Right lobe of liver (tissue), 4 donors: ENCODE measurements at regions not wholly inside any gene's neighbourhood (a gene's known extent, or its start where the extent isn't known, plus 50 kb on each side); places are given as distances from the start of the nearest gene placed in this dataset.

ENCODE experiments used
- CTCF ChIP-seq, 4 donors: fragments of 200-600 bp in 3 of 4; fragments of 450-650 bp in 1 of 4; IDR thresholded peaks; one replicate each; pipeline versions ENCODE4 v1.5.1 to v1.8.0; 2016 to 2022; ENCODE audit warnings: antibody characterized with exemption in 4 of 4, mild to moderate bottlenecking in 2 of 4
- POLR2A ChIP-seq: fragments of 450-650 bp; IDR thresholded peaks from one replicate; pipeline ENCODE4 v1.6.1; 2017; ENCODE audit warnings: antibody characterized with exemption, mild to moderate bottlenecking
- donor health status: DM: no; HTN: no; CAD: no.
- donor health status: DM: no; HTN: no; CAD: no.
- donor health status: DM: no; HTN: yes; CAD: no.

DNA sequence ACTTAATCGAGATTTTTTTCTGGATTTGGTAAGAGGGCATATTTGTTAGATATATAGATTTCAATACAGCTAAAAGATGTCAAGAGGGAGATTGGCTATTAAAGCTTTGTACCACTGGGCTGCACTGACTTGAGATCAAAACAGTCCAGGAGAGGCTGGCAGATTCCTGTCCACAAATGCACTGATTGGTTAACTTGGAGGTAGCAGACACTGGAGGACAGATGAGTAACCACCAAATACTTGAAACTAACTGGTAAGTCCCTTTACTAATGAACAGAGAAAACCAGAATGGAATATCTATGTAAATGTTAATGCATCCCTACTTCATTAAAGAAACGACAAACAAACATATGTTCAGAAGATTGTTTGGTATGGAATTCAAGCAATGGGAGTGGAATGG lies 416.6 kb downstream of the LRIG3 start:
- TF ChIP-seq CTCF (IDR thresholded peaks at IDR 0.05) (no peak), POLR2A (no peak)
